ENCODE measurements at regions not wholly inside any gene's neighbourhood (a gene's known extent, or its start where the extent isn't known, plus 50 kb on each side); places are given as distances from the start of the nearest gene placed in this dataset.

DNA sequence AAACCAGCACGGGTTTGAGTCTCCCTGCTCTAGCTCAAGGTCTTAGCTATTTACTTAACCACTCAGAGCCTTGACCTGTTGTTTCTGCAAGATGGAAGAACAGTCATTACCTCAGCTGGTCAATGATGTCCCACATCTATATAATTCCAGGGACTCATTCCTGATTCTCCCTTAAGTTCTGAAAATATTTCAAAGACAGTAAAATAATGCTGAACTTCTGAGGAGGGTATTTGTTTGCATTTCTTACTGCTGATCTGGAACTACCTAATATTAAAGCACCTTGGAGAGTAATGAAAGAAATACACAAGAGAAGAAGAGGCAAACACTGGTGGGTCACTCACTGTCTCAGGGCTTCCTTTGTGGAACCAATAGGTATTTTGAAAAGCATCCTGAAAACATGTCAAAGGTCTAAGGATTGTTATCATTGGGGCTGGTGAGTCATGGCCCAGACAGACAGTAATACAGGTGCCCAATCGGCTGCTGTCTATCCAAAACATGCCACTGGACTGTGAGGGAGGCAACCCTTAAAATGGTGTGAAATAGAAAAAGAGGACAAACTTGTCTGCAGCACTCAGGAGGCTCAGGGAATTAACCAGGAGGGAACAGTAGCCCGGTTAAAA lies 88.7 kb upstream of the EGLN3 start:
- no peak overlapping the region for H3K4me3 ChIP-seq (ENCODE audit: low read length)
- no peaks in the 10 kb centered on the region for H3K9me3 ChIP-seq (ENCODE audit: low read depth, low read length)
- peaks cover 25% of the 10 kb centered on the region for H3K4me1 ChIP-seq (ENCODE audit: insufficient read depth, low read length)
- no peaks in the 10 kb centered on the region for H3K27me3 ChIP-seq (ENCODE audit: insufficient read depth, low read length)

DNA sequence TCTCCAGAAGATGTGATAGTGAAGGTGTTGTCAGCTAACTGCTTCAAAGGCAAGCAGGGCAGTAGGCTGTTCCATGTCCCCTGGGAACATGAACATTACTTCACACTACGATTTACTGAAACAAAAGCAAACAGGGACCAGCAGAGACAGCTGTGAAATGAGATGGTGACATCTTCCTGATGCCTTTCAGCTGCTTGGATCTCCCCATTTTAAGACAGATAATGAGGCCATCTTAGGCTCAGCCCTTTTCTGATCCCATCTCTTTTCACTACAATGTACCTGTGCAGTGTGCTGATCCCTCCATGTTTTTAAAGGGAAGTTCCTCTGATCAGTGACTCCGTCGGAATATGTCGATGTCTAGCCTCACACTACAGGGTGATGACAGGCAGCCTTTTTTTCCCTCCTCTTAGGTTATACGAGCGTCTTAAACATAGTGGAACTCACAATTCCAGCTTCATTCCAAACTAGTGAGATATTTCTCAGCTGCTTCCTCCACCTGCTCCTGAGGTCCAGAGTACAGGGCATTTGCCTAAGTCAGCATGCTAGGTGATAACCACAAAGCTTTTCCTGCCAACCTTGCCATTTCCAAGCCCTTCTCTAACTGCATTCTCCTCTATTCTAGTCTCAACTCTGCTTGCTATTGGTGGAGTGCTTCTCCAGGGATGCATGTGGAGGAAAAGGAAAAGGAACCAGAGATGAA lies 87.6 kb upstream of the EGLN3 start:
- H3K9me3 ChIP-seq (ENCODE audit: low read depth, low read length) = no peaks in the 10 kb centered on the region
- H3K4me1 ChIP-seq (ENCODE audit: insufficient read depth, low read length) = peaks cover 15% of the 10 kb centered on the region
- no peak overlapping the region for H3K4me3 ChIP-seq (ENCODE audit: low read length)
- H3K27me3 ChIP-seq (ENCODE audit: insufficient read depth, low read length) = no peaks in the 10 kb centered on the region

DNA sequence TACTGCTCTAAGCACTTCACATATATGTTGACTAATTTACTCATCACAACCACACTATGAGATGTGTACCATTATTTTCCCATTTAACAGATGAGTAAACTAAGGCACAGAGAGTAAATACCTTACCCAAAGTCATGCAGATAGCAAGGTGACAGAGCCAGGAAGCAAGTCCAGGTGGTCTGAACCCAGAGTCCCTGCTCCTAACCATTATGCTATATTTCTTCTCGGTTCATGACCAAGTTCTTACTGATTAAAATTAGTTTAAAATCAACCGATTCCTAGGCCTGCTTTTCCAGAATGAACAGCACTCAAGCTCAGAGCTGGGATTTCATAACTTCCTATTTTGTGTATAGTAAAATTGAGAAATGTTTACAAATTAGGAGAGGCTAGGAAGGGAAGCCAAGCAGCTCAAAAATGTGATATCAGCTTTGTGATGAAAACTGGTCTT lies 85.5 kb upstream of the EGLN3 start:
- Histone ChIP-seq H3K4me1 (ENCODE audit: insufficient read depth, low read length) (peaks cover 7% of the 10 kb centered on the region), H3K27me3 (ENCODE audit: insufficient read depth, low read length) (no peaks in the 10 kb centered on the region), H3K9me3 (ENCODE audit: low read depth, low read length) (no peaks in the 10 kb centered on the region), H3K4me3 (ENCODE audit: low read length) (no peak overlapping the region)

DNA sequence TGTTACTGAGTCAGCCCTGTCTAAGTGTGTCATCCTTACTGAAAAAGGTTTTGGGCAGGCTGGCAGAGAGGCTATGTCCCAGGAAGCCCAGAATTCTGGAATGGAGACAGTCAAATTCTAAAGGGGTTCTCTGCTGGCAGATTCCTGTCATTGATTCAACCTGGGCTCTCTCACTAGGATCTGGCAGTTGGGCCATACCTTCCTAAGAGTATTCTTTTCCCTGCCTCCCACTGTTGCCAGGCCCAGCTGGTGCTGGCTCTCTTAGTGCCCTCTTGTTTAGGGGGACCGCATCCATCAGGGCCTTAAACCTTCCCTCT lies 85.0 kb upstream of the EGLN3 start:
- no peak overlapping the region for H3K4me3 ChIP-seq (ENCODE audit: low read length)
- peaks cover 7% of the 10 kb centered on the region for H3K4me1 ChIP-seq (ENCODE audit: insufficient read depth, low read length)
- H3K27me3 ChIP-seq (ENCODE audit: insufficient read depth, low read length) = no peaks in the 10 kb centered on the region
- H3K9me3 ChIP-seq (ENCODE audit: low read depth, low read length) = no peaks in the 10 kb centered on the region

DNA sequence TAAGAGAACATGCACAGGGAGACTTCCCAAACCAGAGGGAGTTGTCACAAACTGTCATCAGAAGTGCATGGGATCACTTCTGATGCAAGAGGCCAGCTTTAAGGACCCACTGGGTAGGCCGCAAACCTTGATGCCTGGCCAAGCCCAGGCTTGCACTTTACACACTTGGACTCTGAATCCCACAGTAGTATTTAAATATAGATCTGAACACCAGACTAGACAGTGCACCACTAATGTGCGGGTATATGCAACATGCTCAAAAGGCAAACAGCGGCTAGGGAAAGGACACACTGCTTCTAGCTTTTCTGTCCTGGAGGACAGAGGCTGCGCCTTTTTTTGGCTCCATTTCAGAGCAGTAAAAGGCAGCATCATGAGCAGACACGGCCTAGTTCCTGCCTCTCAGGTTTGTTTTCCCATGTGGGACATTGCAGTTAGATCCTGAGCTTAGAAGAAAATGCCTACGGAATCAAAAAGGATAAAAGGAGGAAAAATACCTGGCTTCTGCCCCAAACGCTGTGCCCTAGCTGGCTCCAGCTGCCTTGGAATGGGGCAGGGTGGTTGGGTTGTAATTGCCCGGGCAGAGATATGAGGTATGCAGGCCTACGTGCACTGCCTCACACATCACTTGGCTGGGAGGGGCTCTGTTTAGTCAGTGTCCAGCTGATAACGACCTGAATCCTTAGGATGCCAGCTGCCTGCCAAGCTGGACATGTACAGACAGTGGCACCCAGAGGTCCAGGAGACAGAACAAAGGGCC lies 84.5 kb upstream of the EGLN3 start:
- H3K27me3 ChIP-seq (ENCODE audit: insufficient read depth, low read length) = no peaks in the 10 kb centered on the region
- no peak overlapping the region for H3K4me3 ChIP-seq (ENCODE audit: low read length)
- no peaks in the 10 kb centered on the region for H3K9me3 ChIP-seq (ENCODE audit: low read depth, low read length)
- peaks cover 7% of the 10 kb centered on the region for H3K4me1 ChIP-seq (ENCODE audit: insufficient read depth, low read length)

GRCh38 chr14:34034447-34035176 lies 83.7 kb upstream of the EGLN3 start:
- Histone ChIP-seq H3K9me3 (ENCODE audit: low read depth, low read length) (no peaks in the 10 kb centered on the region), H3K27me3 (ENCODE audit: insufficient read depth, low read length) (no peaks in the 10 kb centered on the region), H3K4me3 (ENCODE audit: low read length) (no peak overlapping the region)

GRCh38 chr14:34032720-34033119 lies 81.8 kb upstream of the EGLN3 start:
- no peak overlapping the region for H3K4me3 ChIP-seq (ENCODE audit: low read length)
- H3K4me1 ChIP-seq (ENCODE audit: insufficient read depth, low read length) = peaks cover 7% of the 10 kb centered on the region
- no peaks in the 10 kb centered on the region for H3K27me3 ChIP-seq (ENCODE audit: insufficient read depth, low read length)
- H3K9me3 ChIP-seq (ENCODE audit: low read depth, low read length) = no peaks in the 10 kb centered on the region

More at GRCh38 chr14:34034447-34035176, 83.7 kb upstream of the EGLN3 start:
- H3K4me1 ChIP-seq (ENCODE audit: insufficient read depth, low read length) = peaks cover 7% of the 10 kb centered on the region

DNA sequence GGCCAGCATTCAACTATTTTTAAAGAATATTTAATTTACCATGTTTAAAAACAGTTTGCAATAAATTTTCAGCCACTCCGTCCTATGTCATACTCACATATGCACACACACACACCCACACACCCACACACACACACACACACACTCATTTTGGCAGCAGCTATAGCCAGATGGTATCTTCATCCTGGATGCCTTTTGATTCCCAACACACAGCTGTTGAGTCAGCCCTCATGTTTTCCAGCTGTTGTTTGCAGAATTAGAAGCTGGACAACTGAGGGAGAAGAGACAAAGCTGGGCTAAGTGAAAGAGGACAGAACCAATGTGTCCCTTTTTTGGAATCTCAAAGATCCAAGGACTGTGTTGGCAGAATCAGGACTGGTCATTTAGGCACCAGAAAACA lies 80.0 kb upstream of the EGLN3 start:
- Histone ChIP-seq H3K9me3 (ENCODE audit: low read depth, low read length) (no peaks in the 10 kb centered on the region), H3K27me3 (ENCODE audit: insufficient read depth, low read length) (no peaks in the 10 kb centered on the region), H3K4me3 (ENCODE audit: low read length) (no peak overlapping the region), H3K4me1 (ENCODE audit: insufficient read depth, low read length) (no peaks in the 10 kb centered on the region)

GRCh38 chr14:34029921-34030334 lies 79.1 kb upstream of the EGLN3 start:
- no peak overlapping the region for H3K4me3 ChIP-seq (ENCODE audit: low read length)
- H3K9me3 ChIP-seq (ENCODE audit: low read depth, low read length) = no peaks in the 10 kb centered on the region
- H3K27me3 ChIP-seq (ENCODE audit: insufficient read depth, low read length) = no peaks in the 10 kb centered on the region
- no peaks in the 10 kb centered on the region for H3K4me1 ChIP-seq (ENCODE audit: insufficient read depth, low read length)

DNA sequence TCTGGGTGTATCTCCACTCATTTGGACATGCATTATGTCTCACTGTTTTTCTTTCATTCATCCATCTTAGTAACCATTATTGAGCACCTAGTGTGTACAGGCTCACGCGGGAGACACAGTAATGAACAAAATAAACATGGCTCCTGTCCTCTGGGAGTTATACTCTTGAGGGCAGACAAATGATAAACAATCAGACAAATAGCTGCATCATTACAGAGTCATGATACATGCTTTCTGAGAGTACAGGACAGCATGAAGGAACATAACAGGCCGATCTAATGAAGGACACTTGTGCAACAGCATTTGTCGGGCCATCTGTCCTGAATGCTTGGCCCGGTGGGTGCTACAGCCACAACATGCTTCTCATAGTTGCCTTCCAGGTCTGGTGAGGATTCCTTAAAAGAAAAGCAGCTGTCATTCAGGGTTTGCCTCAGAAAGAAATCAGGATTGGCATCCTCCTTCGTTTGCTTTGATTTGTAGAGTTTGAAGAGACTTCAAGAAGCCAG lies 77.2 kb upstream of the EGLN3 start:
- no peaks in the 10 kb centered on the region for H3K4me1 ChIP-seq (ENCODE audit: insufficient read depth, low read length)
- no peak overlapping the region for H3K4me3 ChIP-seq (ENCODE audit: low read length)
- H3K27me3 ChIP-seq (ENCODE audit: insufficient read depth, low read length) = no peaks in the 10 kb centered on the region
- no peaks in the 10 kb centered on the region for H3K9me3 ChIP-seq (ENCODE audit: low read depth, low read length)

- Histone ChIP-seq H3K9me3 (ENCODE audit: low read depth, low read length) (no peaks in the 10 kb centered on the region), H3K27me3 (ENCODE audit: insufficient read depth, low read length) (no peaks in the 10 kb centered on the region), H3K4me1 (ENCODE audit: insufficient read depth, low read length) (no peaks in the 10 kb centered on the region), H3K4me3 (ENCODE audit: low read length) (no peak overlapping the region)
These were observed 76.5 kb upstream of the EGLN3 start for GRCh38 chr14:34027130-34027989.

- Histone ChIP-seq H3K27me3 (ENCODE audit: insufficient read depth, low read length) (no peaks in the 10 kb centered on the region), H3K4me3 (ENCODE audit: low read length) (no peak overlapping the region), H3K9me3 (ENCODE audit: low read depth, low read length) (no peaks in the 10 kb centered on the region), H3K4me1 (ENCODE audit: insufficient read depth, low read length) (no peaks in the 10 kb centered on the region)
These were observed 74.6 kb upstream of the EGLN3 start for GRCh38 chr14:34025325-34026017.

- no peaks in the 10 kb centered on the region for H3K27me3 ChIP-seq (ENCODE audit: insufficient read depth, low read length)
- no peaks in the 10 kb centered on the region for H3K9me3 ChIP-seq (ENCODE audit: low read depth, low read length)
- no peak overlapping the region for H3K4me3 ChIP-seq (ENCODE audit: low read length)
- H3K4me1 ChIP-seq (ENCODE audit: insufficient read depth, low read length) = no peaks in the 10 kb centered on the region
These were observed 73.9 kb upstream of the EGLN3 start for GRCh38 chr14:34024768-34025144.
